GM12872 (cell line): ENCODE measurements at regions not wholly inside any gene's neighbourhood (a gene's known extent, or its start where the extent isn't known, plus 50 kb on each side); places are given as distances from the start of the nearest gene placed in this dataset.

Source experiments
- TF ChIP-seq, protein P1 (sequence below): IDR thresholded peaks from 3 replicates; pipeline ENCODE4 v1.5.1; 2011; ENCODE audit warnings: low read depth, mild to moderate bottlenecking, low read length, moderate library complexity; ENCODE audit not compliant: insufficient read depth

GRCh38 chr4:128376303-128376702 lies 88.7 kb upstream of the PGRMC2 start:
- TF ChIP-seq, protein P1, sequence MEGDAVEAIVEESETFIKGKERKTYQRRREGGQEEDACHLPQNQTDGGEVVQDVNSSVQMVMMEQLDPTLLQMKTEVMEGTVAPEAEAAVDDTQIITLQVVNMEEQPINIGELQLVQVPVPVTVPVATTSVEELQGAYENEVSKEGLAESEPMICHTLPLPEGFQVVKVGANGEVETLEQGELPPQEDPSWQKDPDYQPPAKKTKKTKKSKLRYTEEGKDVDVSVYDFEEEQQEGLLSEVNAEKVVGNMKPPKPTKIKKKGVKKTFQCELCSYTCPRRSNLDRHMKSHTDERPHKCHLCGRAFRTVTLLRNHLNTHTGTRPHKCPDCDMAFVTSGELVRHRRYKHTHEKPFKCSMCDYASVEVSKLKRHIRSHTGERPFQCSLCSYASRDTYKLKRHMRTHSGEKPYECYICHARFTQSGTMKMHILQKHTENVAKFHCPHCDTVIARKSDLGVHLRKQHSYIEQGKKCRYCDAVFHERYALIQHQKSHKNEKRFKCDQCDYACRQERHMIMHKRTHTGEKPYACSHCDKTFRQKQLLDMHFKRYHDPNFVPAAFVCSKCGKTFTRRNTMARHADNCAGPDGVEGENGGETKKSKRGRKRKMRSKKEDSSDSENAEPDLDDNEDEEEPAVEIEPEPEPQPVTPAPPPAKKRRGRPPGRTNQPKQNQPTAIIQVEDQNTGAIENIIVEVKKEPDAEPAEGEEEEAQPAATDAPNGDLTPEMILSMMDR = no peak

DNA sequence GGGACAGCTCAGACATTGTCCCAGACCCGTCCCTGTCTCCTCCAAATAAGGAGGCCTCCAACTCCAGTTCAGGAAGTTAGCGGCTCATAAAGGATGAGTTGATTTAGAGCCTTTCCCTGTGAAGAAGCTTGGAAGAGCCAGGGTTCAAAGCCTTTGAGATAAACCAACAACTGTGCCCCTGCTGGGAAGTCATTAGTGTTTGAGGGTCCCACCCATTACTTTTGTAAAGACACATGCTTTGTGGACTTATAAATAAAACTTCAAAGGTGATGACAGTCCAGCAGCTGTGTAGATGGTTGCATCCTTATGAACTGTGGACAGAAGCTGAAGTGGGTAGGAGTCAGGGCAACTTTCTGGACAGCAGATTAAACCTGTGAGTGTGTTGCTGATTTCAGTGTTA lies 86.0 kb upstream of the PGRMC2 start:
- TF ChIP-seq, protein P1 = no peak

GRCh38 chr4:128371876-128372275 lies 84.3 kb upstream of the PGRMC2 start:
- TF ChIP-seq, protein P1 = no peak

GRCh38 chr4:128371001-128371777 lies 83.6 kb upstream of the PGRMC2 start:
- TF ChIP-seq, protein P1 = no peak

DNA sequence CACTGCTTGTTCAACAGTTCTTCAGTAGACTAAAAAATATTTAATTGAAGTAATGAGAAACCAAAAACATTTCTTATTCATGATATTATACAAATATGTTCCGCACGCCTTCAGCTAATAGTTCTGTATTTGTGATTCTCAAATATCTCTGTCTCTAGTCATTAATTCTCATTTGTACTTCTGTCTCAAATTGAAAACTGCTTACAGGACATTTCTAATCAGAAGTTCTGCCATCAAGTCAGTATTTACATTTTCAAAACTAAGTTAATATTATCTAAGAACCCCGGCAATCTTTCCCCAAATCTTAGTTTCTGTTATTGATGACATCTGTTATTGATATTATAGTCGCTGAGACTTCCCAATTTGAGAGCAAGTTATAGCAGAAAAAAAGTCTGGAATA lies 78.6 kb upstream of the PGRMC2 start:
- TF ChIP-seq, protein P1 = no peak

GRCh38 chr4:128364565-128364964 lies 77.0 kb upstream of the PGRMC2 start:
- TF ChIP-seq, protein P1 = no peak

GRCh38 chr4:128363966-128364365 lies 76.4 kb upstream of the PGRMC2 start:
- TF ChIP-seq, protein P1 = no peak
